GM10266 (cell line): ENCODE measurements at regions not wholly inside any gene's neighbourhood (a gene's known extent, or its start where the extent isn't known, plus 50 kb on each side); places are given as distances from the start of the nearest gene placed in this dataset.

Experiments used
- DNase-seq: peaks from one replicate; pipeline ENCODE4 v3.0.0; 2012; ENCODE audit errors: extremely low spot score
- CTCF ChIP-seq: IDR thresholded peaks from 2 replicates; pipeline ENCODE4 v1.5.1; 2012; ENCODE audit warnings: mild to moderate bottlenecking, low read depth; ENCODE audit not compliant: control insufficient read depth, insufficient read depth; ENCODE audit errors: missing control alignments

GRCh38 chr4:144300616-144301015 is 160.1 kb upstream of the GYPA start:
- DNase-seq: no peak
- no peak for TF ChIP-seq CTCF

DNA sequence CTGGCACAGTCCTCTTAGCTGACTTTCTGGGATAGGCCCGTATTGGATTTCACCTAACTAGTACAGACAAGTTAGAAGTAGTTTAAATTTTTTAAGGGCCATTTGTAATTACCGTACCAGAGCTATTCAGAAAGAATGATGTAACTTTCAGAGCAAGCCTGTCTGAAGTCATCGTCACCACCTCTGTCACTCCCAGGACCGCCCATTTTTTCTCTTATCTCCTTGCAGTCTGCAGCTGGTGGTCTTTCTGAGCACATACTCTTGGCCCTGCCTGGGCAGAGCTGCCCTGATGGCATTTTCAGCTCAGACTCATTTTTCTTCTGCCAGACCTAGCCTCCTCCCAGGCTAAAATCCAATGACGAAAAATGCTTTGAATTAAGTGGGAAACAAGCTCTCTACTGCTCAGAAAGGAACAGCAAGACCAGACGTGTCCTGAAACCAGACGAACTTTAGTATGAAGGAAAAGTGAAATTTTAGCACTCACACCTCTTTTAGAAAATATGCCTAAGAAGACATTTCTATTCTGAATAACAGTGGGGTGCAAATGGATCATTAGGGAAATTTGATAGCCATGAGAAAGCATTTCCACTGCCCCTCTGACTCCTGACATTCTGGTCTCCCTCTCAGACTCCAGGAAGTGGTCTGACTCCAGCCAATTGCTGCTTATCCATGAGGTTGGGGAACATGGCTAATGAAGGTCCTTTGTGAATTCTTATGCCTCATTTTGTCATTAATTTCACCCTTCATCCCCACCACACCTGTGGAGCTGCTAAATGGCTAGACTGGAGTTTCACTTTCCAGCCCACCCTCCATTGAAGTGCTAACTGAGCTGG is 162.4 kb upstream of the GYPA start:
- TF ChIP-seq CTCF: no peak
- no peak for DNase-seq

- TF ChIP-seq CTCF: no peak
- DNase-seq: no peak
Measured at GRCh38 chr4:144304025-144304424, 163.5 kb upstream of the GYPA start.

- no peak for DNase-seq
- TF ChIP-seq CTCF: no peak
Measured at GRCh38 chr4:144310535-144310934, 170.0 kb upstream of the GYPA start.

DNA sequence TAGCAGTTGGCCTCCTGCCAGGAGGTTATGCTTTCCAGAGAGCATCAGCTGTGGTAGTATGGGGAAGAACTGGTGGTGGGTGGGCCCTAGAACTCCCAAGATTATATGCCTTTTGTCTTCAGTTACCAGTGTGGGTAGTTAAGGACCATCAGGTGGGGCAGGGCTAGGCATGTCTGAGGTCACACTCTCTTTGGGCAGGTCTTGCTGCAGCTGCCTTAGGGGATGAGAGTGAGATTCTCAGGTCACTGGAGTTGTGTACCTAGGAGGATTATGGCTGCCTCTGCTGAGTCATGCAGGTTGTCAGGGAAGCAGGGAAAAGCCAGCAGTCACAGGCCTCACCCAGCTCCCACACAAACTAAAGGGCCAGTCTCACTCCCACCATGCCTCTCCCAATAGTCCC is 172.9 kb upstream of the GYPA start:
- no peak for TF ChIP-seq CTCF
- DNase-seq: no peak

- TF ChIP-seq CTCF: no peak
- no peak for DNase-seq
Measured at GRCh38 chr4:144316869-144317268, 176.4 kb upstream of the GYPA start.

DNA sequence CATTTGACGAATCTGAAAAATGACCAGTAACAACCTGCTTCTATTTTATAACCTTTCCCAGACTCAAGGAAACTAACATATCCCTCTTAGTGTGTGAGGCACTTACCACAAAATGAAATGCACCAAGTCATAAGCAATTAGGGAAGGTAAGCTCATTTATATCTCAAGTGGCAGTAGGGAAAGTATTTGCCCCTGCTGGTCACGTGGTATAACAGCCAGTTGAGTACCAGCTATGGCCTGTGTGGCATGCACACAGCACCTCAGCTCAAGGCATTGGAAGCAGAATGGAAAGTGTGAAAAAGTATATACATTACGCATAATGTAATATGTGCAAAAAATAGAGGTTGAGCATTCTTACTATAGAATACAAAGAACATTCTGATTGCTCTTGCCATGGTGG is 178.3 kb upstream of the GYPA start:
- TF ChIP-seq CTCF: no peak

More for the DNA sequence above, 178.3 kb upstream of the GYPA start:
- DNase-seq: no peak
